H9 (cell line): ENCODE measurements at regions not wholly inside any gene's neighbourhood (a gene's known extent, or its start where the extent isn't known, plus 50 kb on each side); places are given as distances from the start of the nearest gene placed in this dataset.

ENCODE experiments used
- DNase-seq: peaks from one replicate; pipeline ENCODE4 v3.0.0-alpha.2; 2017
- H2AFZ ChIP-seq: one replicate; pipeline ENCODE4 v1.6.1; 2013; ENCODE audit warnings: mild to moderate bottlenecking, low read length, control low read depth, moderate library complexity
- H2AK5ac ChIP-seq: 2 replicates; pipeline ENCODE4 v1.6.1; 2013; ENCODE audit warnings: low read length, control low read depth, mixed read lengths; ENCODE audit not compliant: insufficient read length
- H2BK120ac ChIP-seq: one replicate; pipeline ENCODE4 v1.6.1; 2013; ENCODE audit warnings: low read depth, mild to moderate bottlenecking, low read length, control low read depth, inconsistent platforms; ENCODE audit not compliant: poor library complexity, severe bottlenecking
- H2BK12ac ChIP-seq: 2 replicates; pipeline ENCODE4 v1.6.1; 2013; ENCODE audit warnings: low read length, control low read depth, mixed read lengths, low read depth; ENCODE audit not compliant: insufficient read length
- H2BK15ac ChIP-seq: 2 replicates; pipeline ENCODE4 v1.6.1; 2013; ENCODE audit warnings: low read depth, low read length, control low read depth
- H2BK20ac ChIP-seq: one replicate; pipeline ENCODE4 v1.6.1; 2013; ENCODE audit warnings: low read depth, mild to moderate bottlenecking, low read length, control low read depth, inconsistent platforms; ENCODE audit not compliant: poor library complexity, severe bottlenecking
- H2BK5ac ChIP-seq: 2 replicates; pipeline ENCODE4 v1.6.1; 2013; ENCODE audit warnings: low read length, control low read depth, mixed read lengths; ENCODE audit not compliant: insufficient read length
- H3K14ac ChIP-seq: 2 replicates; pipeline ENCODE4 v1.6.1; 2013; ENCODE audit warnings: low read length, control low read depth; ENCODE audit not compliant: insufficient read depth
- H3K18ac ChIP-seq: 2 replicates; pipeline ENCODE4 v1.6.1; 2013; ENCODE audit warnings: low read depth, mild to moderate bottlenecking, mixed read lengths, low read length, control low read depth; ENCODE audit not compliant: insufficient read length
- H3K23ac ChIP-seq: 2 replicates; pipeline ENCODE4 v1.6.1; 2013; ENCODE audit warnings: low read length, control low read depth, mixed read lengths, low read depth; ENCODE audit not compliant: insufficient read length
- H3K23me2 ChIP-seq: 2 replicates; pipeline ENCODE4 v1.6.1; 2013; ENCODE audit warnings: low read depth, mild to moderate bottlenecking, mixed read lengths, low read length, control low read depth; ENCODE audit not compliant: insufficient read length, poor library complexity, severe bottlenecking
- H3K27ac ChIP-seq: 2 replicates; pipeline ENCODE4 v1.5.1; 2013; ENCODE audit warnings: low read length, control low read depth, mixed read lengths, low read depth; ENCODE audit not compliant: insufficient read length
- H3K27me3 ChIP-seq: 2 replicates; pipeline ENCODE4 v1.6.1; 2013; ENCODE audit warnings: low read length, control low read depth, inconsistent platforms; ENCODE audit not compliant: insufficient read depth
- H3K4ac ChIP-seq: 2 replicates; pipeline ENCODE4 v1.6.1; 2013; ENCODE audit warnings: low read depth, mild to moderate bottlenecking, control low read depth, inconsistent platforms, low read length, moderate library complexity
- H3K4me1 ChIP-seq: 2 replicates; pipeline ENCODE4 v1.6.1; 2013; ENCODE audit warnings: low read length, control low read depth, inconsistent platforms; ENCODE audit not compliant: insufficient read depth
- H3K4me2 ChIP-seq: 2 replicates; pipeline ENCODE4 v1.6.1; 2013; ENCODE audit warnings: low read length, control low read depth, mixed read lengths; ENCODE audit not compliant: insufficient read length, insufficient read depth
- H3K56ac ChIP-seq: 2 replicates; pipeline ENCODE4 v1.6.1; 2013; ENCODE audit warnings: low read depth, mild to moderate bottlenecking, mixed read lengths, low read length, control low read depth; ENCODE audit not compliant: insufficient read length
- H3K79me1 ChIP-seq: 2 replicates; pipeline ENCODE4 v1.6.1; 2013; ENCODE audit warnings: low read depth, mild to moderate bottlenecking, moderate library complexity, low read length, control low read depth, inconsistent platforms; ENCODE audit not compliant: insufficient read depth, poor library complexity, severe bottlenecking
- H3K79me2 ChIP-seq: 2 replicates; pipeline ENCODE4 v1.6.1; 2013; ENCODE audit warnings: low read length, control low read depth, inconsistent platforms; ENCODE audit not compliant: insufficient read depth
- H3K9ac ChIP-seq: 2 replicates; pipeline ENCODE4 v1.6.1; 2013; ENCODE audit warnings: low read length, control low read depth, mixed read lengths; ENCODE audit not compliant: insufficient read length; ENCODE audit errors: extremely low read depth
- H3K9me3 ChIP-seq: one replicate; pipeline ENCODE4 v1.6.1; 2013; ENCODE audit warnings: low read depth, low read length, inconsistent platforms; ENCODE audit not compliant: control insufficient read depth
- H3T11ph ChIP-seq: one replicate; pipeline ENCODE4 v1.6.1; 2013; ENCODE audit warnings: mild to moderate bottlenecking, low read length, control low read depth, inconsistent platforms
- H4K20me1 ChIP-seq: one replicate; pipeline ENCODE4 v1.6.1; 2013; ENCODE audit not compliant: control insufficient read depth, insufficient read length, insufficient read depth
- H4K5ac ChIP-seq: 2 replicates; pipeline ENCODE4 v1.6.1; 2013; ENCODE audit warnings: low read depth, mild to moderate bottlenecking, mixed read lengths, low read length, control low read depth; ENCODE audit not compliant: insufficient read length
- H4K8ac ChIP-seq: replicated peaks from 2 replicates; pipeline ENCODE4 v1.6.1; 2013; ENCODE audit warnings: low read length, control low read depth, mixed read lengths, low read depth; ENCODE audit not compliant: insufficient read length
- H4K91ac ChIP-seq: 2 replicates; pipeline ENCODE4 v1.6.1; 2013; ENCODE audit warnings: low read depth, mild to moderate bottlenecking, moderate library complexity, mixed read lengths, low read length, control low read depth; ENCODE audit not compliant: insufficient read length
- H3K27ac Mint-ChIP-seq, 3 experiments: 2 replicates in 2 of 3; 3 replicates in 1 of 3; pipeline ENCODE4 v1.8.0; 2020 to 2021; ENCODE audit warnings: mixed read lengths in 3 of 3, mild to moderate bottlenecking in 1 of 3, moderate library complexity in 1 of 3
- H3K27me3 Mint-ChIP-seq: 2 replicates; pipeline ENCODE4 v1.8.0; 2021; ENCODE audit warnings: low read depth, mild to moderate bottlenecking, moderate library complexity, mixed read lengths
- H3K36me3 Mint-ChIP-seq, 3 experiments: 2 replicates in 2 of 3; 3 replicates in 1 of 3; pipeline ENCODE4 v1.8.0; 2020 to 2021; ENCODE audit warnings: low read depth in 3 of 3, mixed read lengths in 3 of 3; ENCODE audit not compliant: insufficient read depth in 1 of 3
- H3K4me1 Mint-ChIP-seq, 2 experiments: 2 replicates each; pipeline ENCODE4 v1.8.0; 2020; ENCODE audit warnings: mixed read lengths in 2 of 2
- H3K4me3 Mint-ChIP-seq, 2 experiments: 2 replicates in 1 of 2; 3 replicates in 1 of 2; pipeline ENCODE4 v1.8.0; 2020 to 2021; ENCODE audit warnings: mild to moderate bottlenecking in 2 of 2, mixed read lengths in 2 of 2, moderate library complexity in 1 of 2
- H3K9me3 Mint-ChIP-seq, 2 experiments: 2 replicates in 1 of 2; 3 replicates in 1 of 2; pipeline ENCODE4 v1.8.0; 2020; ENCODE audit warnings: mild to moderate bottlenecking in 2 of 2, mixed read lengths in 2 of 2, moderate library complexity in 1 of 2
- CTCF ChIP-seq: fragments of 200-600 bp; sonication (generic); conservative IDR thresholded peaks from 3 replicates; pipeline ENCODE4 v1.8.0; 2021; ENCODE audit warnings: antibody characterized with exemption, mild to moderate bottlenecking
- WGBS: extraction: QIAGEN DNeasy Blood & Tissue Kit; methylation state at CpG from one replicate; pipeline ENCODE4 v1.1.7; 2013; ENCODE audit warnings: missing lambda C conversion rate, low lambda C conversion rate, mixed read lengths; ENCODE audit not compliant: insufficient read length; ENCODE audit errors: extremely low coverage; 5-methylcytosine and 5-hydroxymethylcytosine counted together

- H2BK5ac ChIP-seq: no peak overlapping the region
- no peaks in the 10 kb centered on the region for H3K4me1 ChIP-seq
- Mint-ChIP-seq H3K27ac (no peak overlapping the region), H3K27me3 (peaks cover 46% of the 10 kb centered on the region), H3K9me3 (no peaks in the 10 kb centered on the region), H3K4me3 (no peak overlapping the region), H3K36me3 (no peaks in the 10 kb centered on the region), H3K4me1 (no peaks in the 10 kb centered on the region)
- no CpG with 5 or more reads among the region's 4 CpGs for WGBS
- no peak overlapping the region for H3K18ac ChIP-seq
- H3K9ac ChIP-seq: no peak overlapping the region
- no peak overlapping the region for H4K8ac ChIP-seq
- no peaks in the 10 kb centered on the region for H3K9me3 ChIP-seq
- H3K4ac ChIP-seq: no peak overlapping the region
- no peak overlapping the region for H3K4me2 ChIP-seq
- H3K14ac ChIP-seq: no peak overlapping the region
- no peak for DNase-seq
- H3K27ac ChIP-seq: no peak overlapping the region
- H3T11ph ChIP-seq: no peak overlapping the region
- TF ChIP-seq CTCF: no peak
- no peaks in the 10 kb centered on the region for H3K27me3 ChIP-seq
- H2BK12ac ChIP-seq: no peak overlapping the region
- no peak overlapping the region for H3K56ac ChIP-seq
- H3K79me1 ChIP-seq: no peaks in the 10 kb centered on the region
- H2BK20ac ChIP-seq: no peak overlapping the region
- no peak overlapping the region for H2BK120ac ChIP-seq
- H3K23ac ChIP-seq: no peak overlapping the region
- H3K79me2 ChIP-seq: no peaks in the 10 kb centered on the region
- no peaks in the 10 kb centered on the region for H4K20me1 ChIP-seq
- no peak overlapping the region for H2AFZ ChIP-seq
- no peaks in the 10 kb centered on the region for H3K23me2 ChIP-seq
- no peak overlapping the region for H2AK5ac ChIP-seq
- no peak overlapping the region for H4K91ac ChIP-seq
- H2BK15ac ChIP-seq: no peak overlapping the region
- H4K5ac ChIP-seq: no peak overlapping the region
These were observed 146.6 kb downstream of the ASCL4 start for GRCh38 chr12:107921062-107921461.
